GM12873 (cell line): ENCODE measurements at regions not wholly inside any gene's neighbourhood (a gene's known extent, or its start where the extent isn't known, plus 50 kb on each side); places are given as distances from the start of the nearest gene placed in this dataset.

ENCODE experiments used
- CTCF ChIP-seq: IDR thresholded peaks from 2 replicates; pipeline ENCODE4 v1.5.1; 2012; ENCODE audit warnings: low read depth, mild to moderate bottlenecking, moderate library complexity, low read length, control low read depth; ENCODE audit not compliant: insufficient read depth; ENCODE audit errors: missing control alignments

GRCh38 chr2:20113986-20114938 lies 62.8 kb upstream of the LAPTM4A start:
- TF ChIP-seq CTCF = no peak

- no peak for TF ChIP-seq CTCF
Measured at GRCh38 chr2:20113004-20113796, 61.8 kb upstream of the LAPTM4A start.

- TF ChIP-seq CTCF = no peak
Measured at GRCh38 chr2:20111311-20112131, 60.1 kb upstream of the LAPTM4A start.

- no peak for TF ChIP-seq CTCF
Measured at GRCh38 chr2:20110876-20111275, 59.4 kb upstream of the LAPTM4A start.

- TF ChIP-seq CTCF = no peak
Measured at GRCh38 chr2:20110383-20110782, 59.0 kb upstream of the LAPTM4A start.

GRCh38 chr2:20108655-20109396 lies 57.4 kb upstream of the LAPTM4A start:
- no peak for TF ChIP-seq CTCF
